Body of pancreas (tissue), 4 donors: ENCODE measurements at regions not wholly inside any gene's neighbourhood (a gene's known extent, or its start where the extent isn't known, plus 50 kb on each side); places are given as distances from the start of the nearest gene placed in this dataset.

ENCODE experiments used
- CTCF ChIP-seq, 7 experiments: fragments of 450-650 bp in 4 of 7; fragments of 200-600 bp in 3 of 7; sonication (generic) in 3 of 7; IDR thresholded peaks; one replicate each; pipeline ENCODE4 v1.5.1; 2016 to 2019; ENCODE audit warnings: antibody characterized with exemption in 7 of 7
- POLR2A ChIP-seq, 3 donors: fragments of 450-650 bp; IDR thresholded peaks; one replicate each; pipeline ENCODE4 v1.6.1; 2016; ENCODE audit warnings: antibody characterized with exemption in 3 of 3, mild to moderate bottlenecking in 2 of 3

GRCh38 chr11:110850846-110851245, 138.6 kb upstream of the ARHGAP20 start:
- no peak for TF ChIP-seq POLR2A (IDR thresholded peaks at IDR 0.05)
- no peak for TF ChIP-seq CTCF (IDR thresholded peaks at IDR 0.05)
